Lung (tissue), 11 donors: ENCODE measurements at regions not wholly inside any gene's neighbourhood (a gene's known extent, or its start where the extent isn't known, plus 50 kb on each side); places are given as distances from the start of the nearest gene placed in this dataset.

Experiments
- ATAC-seq: fragments of 200-7000 bp; cut with Tn5 transposase; one replicate; pipeline ENCODE4 v1.9.1; 2020; ENCODE audit warnings: moderate number of reproducible peaks; ENCODE audit not compliant: insufficient read depth, low FRiP score
- DNase-seq, 3 donors: peaks; one replicate each; pipeline ENCODE4 v3.0.0-alpha.2; 2013 to 2017
- H3K27ac ChIP-seq, 2 donors: one replicate each; pipeline ENCODE4 v1.5.1; 2013; ENCODE audit warnings: mild to moderate bottlenecking in 2 of 2, moderate library complexity in 2 of 2, control low read depth in 1 of 2, inconsistent platforms in 1 of 2, low read depth in 1 of 2, low read length in 1 of 2
- H3K27me3 ChIP-seq, 3 donors: one replicate each; pipeline ENCODE4 v1.5.1; 2013; ENCODE audit warnings: low read length in 2 of 3; ENCODE audit not compliant: control insufficient read depth in 3 of 3, insufficient read depth in 3 of 3
- H3K36me3 ChIP-seq, 4 donors: one replicate each; pipeline ENCODE4 v1.5.1; 2013; ENCODE audit warnings: low read length in 4 of 4, mild to moderate bottlenecking in 1 of 4, moderate library complexity in 1 of 4; ENCODE audit not compliant: control insufficient read depth in 4 of 4, insufficient read depth in 4 of 4
- H3K4me1 ChIP-seq, 5 donors: one replicate each; pipeline ENCODE4 v1.5.1; 2013; ENCODE audit warnings: low read length in 5 of 5, mild to moderate bottlenecking in 2 of 5, moderate library complexity in 1 of 5; ENCODE audit not compliant: control insufficient read depth in 5 of 5, insufficient read depth in 5 of 5
- H3K4me3 ChIP-seq: one replicate; pipeline ENCODE4 v1.5.1; 2013; ENCODE audit warnings: mild to moderate bottlenecking, control low read depth, moderate library complexity
- H3K9ac ChIP-seq, 2 donors: one replicate each; pipeline ENCODE4 v1.5.1; 2013; ENCODE audit warnings: low read length in 2 of 2, control low read depth in 1 of 2; ENCODE audit not compliant: insufficient read depth in 1 of 2
- H3K9me3 ChIP-seq, 4 donors: one replicate each; pipeline ENCODE4 v1.5.1; 2013; ENCODE audit warnings: low read length in 3 of 4, mild to moderate bottlenecking in 1 of 4, moderate library complexity in 1 of 4; ENCODE audit not compliant: control insufficient read depth in 4 of 4, insufficient read depth in 3 of 4
- WGBS, 2 donors: extraction: QIAGEN DNeasy Blood & Tissue Kit; methylation state at CpG; one replicate each; pipeline ENCODE4 v1.1.7; 2013; 5-methylcytosine and 5-hydroxymethylcytosine counted together
- TF ChIP-seq, protein P1 (sequence below): IDR thresholded peaks from 2 replicates; pipeline ENCODE4 v1.5.1; 2012; ENCODE audit warnings: mild to moderate bottlenecking; ENCODE audit errors: control extremely low read depth, extremely low read depth
- donor health status: control.
- donor health status: control.
- donor health status: Bipolar disorder and iron deficiency.
- donor health status: healthy.
- donor health status: DM: yes; HTN: yes; CAD: no.

- Histone ChIP-seq H3K27ac (no peak overlapping the region), H3K9ac (no peak overlapping the region), H3K27me3 (no peaks in the 10 kb centered on the region), H3K9me3 (no peaks in the 10 kb centered on the region), H3K4me3 (no peak overlapping the region), H3K4me1 (peaks cover 2 to 19% (median 7%) of the 10 kb centered on the region in 5 donors), H3K36me3 (no peaks in the 10 kb centered on the region)
- 6 to 38% methylated on average over 1 of the region's 1 CpG for WGBS, 2 donors
- no peak for ATAC-seq
- TF ChIP-seq, protein P1, sequence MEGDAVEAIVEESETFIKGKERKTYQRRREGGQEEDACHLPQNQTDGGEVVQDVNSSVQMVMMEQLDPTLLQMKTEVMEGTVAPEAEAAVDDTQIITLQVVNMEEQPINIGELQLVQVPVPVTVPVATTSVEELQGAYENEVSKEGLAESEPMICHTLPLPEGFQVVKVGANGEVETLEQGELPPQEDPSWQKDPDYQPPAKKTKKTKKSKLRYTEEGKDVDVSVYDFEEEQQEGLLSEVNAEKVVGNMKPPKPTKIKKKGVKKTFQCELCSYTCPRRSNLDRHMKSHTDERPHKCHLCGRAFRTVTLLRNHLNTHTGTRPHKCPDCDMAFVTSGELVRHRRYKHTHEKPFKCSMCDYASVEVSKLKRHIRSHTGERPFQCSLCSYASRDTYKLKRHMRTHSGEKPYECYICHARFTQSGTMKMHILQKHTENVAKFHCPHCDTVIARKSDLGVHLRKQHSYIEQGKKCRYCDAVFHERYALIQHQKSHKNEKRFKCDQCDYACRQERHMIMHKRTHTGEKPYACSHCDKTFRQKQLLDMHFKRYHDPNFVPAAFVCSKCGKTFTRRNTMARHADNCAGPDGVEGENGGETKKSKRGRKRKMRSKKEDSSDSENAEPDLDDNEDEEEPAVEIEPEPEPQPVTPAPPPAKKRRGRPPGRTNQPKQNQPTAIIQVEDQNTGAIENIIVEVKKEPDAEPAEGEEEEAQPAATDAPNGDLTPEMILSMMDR, result no peak
- no peak for DNase-seq
Measured at GRCh38 chr2:37456479-37456878, 112.0 kb downstream of the QPCT start.

DNA sequence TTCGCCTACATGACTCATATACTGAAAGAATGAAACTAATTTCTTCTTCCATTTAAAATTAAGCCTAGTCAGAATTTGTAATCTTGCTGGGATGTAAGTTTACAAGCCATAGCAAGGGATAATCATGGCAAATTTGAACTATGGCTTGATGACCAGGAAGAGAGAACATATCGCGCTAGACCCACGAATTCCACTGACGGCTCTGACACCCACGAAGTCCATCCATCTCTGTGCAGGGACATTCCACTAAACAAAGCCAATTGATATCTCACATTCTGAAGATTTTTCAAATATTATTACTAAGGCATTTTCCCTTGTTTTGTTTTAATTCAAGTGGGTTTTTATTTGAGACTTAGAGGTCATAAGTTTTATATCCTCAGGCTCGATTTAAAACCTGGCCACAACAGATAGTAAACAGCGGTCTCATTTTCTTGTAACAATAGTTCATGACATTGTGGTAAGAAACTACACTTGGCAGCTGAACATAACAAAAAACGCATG lies 113.0 kb downstream of the QPCT start:
- H3K27ac ChIP-seq, result no peak overlapping the region
- WGBS, 2 donors, result 83 to 87% methylated on average over 9 of the region's 9 CpGs

GRCh38 chr2:37458133-37458532 lies 113.7 kb downstream of the QPCT start:
- TF ChIP-seq, protein P1, result no peak
- no peaks in the 10 kb centered on the region for H3K27me3 ChIP-seq
- WGBS, 2 donors, result 95 to 97% methylated on average over 2 of the region's 2 CpGs
- H3K36me3 ChIP-seq, result no peaks in the 10 kb centered on the region
- no peak overlapping the region for H3K4me3 ChIP-seq
- H3K4me1 ChIP-seq, result peaks cover 2 to 19% (median 7%) of the 10 kb centered on the region in 5 donors
- H3K27ac ChIP-seq, result no peak overlapping the region
- ATAC-seq (no peak), DNase-seq (no peak)
- H3K9me3 ChIP-seq, result no peaks in the 10 kb centered on the region
- H3K9ac ChIP-seq, result no peak overlapping the region

More for the DNA sequence above, 113.0 kb downstream of the QPCT start:
- ATAC-seq (no peak), DNase-seq (no peak)
- TF ChIP-seq, protein P1, result no peak
- no peaks in the 10 kb centered on the region for H3K9me3 ChIP-seq
- H3K4me3 ChIP-seq, result no peak overlapping the region
- H3K36me3 ChIP-seq, result no peaks in the 10 kb centered on the region
- no peaks in the 10 kb centered on the region for H3K27me3 ChIP-seq
- H3K4me1 ChIP-seq, result peaks cover 2 to 19% (median 7%) of the 10 kb centered on the region in 5 donors
- no peak overlapping the region for H3K9ac ChIP-seq
